GM21423 (cell line): ENCODE measurements at regions not wholly inside any gene's neighbourhood (a gene's known extent, or its start where the extent isn't known, plus 50 kb on each side); places are given as distances from the start of the nearest gene placed in this dataset.

Source experiments
- ATAC-seq: cut with Tn5 transposase; IDR thresholded peaks from one replicate; pipeline ENCODE4 v1.9.1; 2021; ENCODE audit warnings: mild to moderate bottlenecking, moderate library complexity; ENCODE audit not compliant: unreplicated experiment

- ATAC-seq = no peak
These were observed 390.4 kb downstream of the SHISA9 start for GRCh38 chr16:13291591-13292333.

DNA sequence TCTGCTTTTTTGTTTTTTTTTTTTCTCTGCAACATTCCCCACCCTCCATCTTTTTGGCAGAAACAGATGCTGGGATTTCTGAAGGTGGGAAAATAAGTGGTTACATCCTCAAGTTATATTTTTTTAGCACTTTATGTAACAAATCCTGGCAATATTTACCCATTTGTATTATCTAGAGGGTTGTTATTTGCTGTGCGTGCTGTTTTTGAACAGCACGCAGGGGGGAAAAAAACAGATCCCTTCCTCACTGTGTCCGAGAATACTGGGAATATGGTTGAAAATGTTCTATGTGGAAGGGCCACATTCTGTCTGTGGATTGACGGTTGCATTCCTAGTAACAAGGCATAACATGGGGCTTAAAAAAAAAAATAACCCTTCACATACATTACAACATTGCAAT, 394.8 kb downstream of the SHISA9 start:
- ATAC-seq = no peak

GRCh38 chr16:13298666-13299065, 397.3 kb downstream of the SHISA9 start:
- no peak for ATAC-seq

DNA sequence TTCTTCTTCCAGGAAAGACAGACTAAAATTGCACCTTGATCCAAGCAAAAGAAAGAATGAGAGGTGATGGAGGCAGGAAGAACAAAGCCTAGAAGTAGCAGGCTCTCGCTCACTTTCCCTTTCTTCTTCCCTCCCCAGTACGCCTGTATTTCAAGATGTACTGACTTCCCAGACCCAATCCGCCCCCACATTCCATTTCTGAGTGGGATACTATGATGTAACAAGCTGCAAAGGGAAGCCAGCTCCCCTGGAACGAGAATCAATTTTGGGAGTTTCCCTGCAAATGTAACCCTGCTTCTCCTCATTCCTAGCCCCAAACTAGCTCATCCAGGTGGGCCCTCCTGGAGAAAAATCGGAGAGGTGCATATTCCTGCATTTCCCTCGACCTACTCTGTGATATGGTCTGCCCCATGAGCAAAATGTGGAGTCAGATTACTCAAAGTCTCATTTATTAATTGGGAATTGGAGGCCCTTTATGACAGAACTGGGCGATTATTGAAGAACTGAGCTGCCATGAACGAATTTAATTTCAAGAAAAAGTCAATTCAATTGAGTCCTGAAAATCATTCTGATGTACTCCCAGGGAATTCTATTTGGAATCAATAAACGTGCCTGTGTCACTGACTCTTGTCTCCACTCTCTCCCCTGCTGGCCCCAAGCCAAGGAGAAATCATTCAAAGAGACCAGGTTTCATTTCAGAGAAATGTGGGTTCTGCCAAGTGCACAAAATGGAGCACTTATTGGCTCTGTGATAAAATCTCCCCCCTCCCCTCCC, 398.9 kb downstream of the SHISA9 start:
- ATAC-seq = no peak

DNA sequence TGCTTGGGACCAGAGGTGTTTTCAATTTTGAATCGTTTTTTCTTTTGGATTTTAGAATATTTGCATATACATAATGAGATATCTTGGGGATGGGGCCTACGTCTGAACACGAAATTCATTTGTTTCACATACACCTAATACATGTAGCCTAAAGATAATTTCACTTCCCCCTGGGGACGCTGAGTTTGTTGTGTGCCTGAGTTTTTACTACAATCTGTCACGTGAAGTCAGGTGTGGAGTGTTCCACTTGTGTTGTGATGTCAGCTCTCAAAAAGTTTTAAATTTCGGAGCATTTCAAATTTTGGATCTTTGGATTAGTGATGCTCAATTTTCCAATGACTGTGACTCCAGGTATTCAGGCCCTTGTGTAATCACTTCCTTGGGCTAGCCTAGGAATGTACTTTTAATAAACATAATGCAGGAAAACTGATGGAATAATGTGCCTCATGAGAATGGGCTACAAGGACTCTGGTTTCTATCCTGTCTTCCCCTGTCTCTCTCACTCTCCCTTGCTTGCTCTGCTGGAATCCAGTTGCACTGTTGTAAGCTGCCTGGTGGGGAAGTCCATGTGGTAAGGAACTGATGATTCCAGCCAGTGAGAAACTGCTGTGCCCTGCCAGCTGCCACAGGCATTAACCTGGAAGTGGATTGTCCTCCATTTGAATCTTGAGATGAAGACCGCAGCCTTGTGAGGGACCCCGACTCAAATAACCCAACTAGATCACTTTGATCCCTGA, 403.8 kb downstream of the SHISA9 start:
- ATAC-seq = no peak

DNA sequence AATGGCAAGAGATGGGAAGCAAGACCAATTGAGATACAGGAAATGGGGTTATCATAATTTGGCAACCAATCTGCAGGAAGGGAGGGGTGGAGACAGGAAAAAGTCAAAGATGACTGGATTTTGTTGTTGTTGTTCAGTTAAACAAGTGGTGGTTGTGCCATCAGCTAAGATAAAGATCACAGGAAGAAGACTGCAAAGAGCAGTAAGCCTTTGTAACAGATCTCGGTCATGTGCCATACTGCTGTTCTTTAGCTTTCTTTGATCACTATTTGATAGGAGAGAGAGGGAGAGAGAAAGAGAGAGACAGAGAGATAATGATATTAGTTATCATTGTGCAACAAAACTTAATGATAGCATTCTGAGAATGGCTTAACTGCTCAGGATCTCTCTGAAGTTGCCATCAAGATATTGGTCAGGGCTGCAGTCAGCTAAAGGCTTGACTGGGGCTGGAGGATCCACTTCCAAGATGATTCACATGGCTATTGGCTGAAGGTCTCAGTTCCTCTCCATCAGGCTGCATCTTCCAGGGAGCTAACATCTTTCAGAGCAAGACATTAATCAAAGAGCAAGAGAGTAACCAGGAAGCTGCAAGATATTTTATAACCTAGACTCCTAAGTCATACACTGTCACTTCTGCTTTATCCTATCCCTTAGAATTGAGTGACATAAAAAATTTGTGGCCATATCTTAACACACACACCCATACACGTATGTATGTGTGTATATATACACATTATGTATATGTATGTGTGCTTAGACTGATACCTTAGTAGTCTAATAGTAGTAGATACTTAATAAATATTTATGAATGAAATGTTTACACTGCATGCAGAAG, 405.0 kb downstream of the SHISA9 start:
- ATAC-seq = no peak

DNA sequence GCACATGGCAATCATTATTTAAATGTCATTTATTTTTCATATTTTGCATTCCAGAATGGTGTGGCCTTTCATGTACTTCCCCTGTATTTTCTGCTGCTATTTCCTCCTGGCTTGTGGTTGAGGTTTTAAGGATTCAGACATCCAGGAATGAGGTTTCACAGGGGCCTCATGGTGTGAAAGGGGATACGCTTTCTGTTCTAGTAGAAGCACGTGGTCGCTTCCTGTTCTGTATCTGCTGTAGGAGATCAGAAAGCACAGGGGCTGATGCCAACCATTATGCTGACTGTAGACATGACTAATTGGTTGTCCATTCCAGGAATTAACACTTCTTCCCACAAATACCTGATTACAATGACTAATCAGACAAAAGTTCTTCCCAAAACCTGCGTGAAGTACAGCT, 405.9 kb downstream of the SHISA9 start:
- no peak for ATAC-seq

GRCh38 chr16:13307851-13308250, 406.5 kb downstream of the SHISA9 start:
- no peak for ATAC-seq

GRCh38 chr16:13312063-13312462, 410.7 kb downstream of the SHISA9 start:
- ATAC-seq = no peak

DNA sequence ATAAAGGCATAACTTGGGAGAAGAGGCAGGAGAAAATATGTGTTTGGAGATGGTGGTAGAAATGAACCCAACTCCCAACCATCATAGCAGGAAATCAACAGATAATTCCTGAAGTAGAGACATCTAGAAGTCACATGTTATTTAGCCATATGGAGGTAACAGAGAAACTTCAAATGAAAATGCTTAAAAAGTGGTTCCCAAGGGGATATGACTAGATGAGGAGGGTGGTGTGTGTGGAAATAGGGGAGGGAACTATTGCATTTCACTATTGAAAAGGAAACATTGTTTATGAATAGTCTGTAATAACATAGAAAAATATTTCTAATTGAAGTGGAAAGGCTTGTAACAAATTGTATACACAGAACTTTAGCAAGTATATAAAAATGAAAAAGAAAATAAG, 412.0 kb downstream of the SHISA9 start:
- ATAC-seq = no peak

DNA sequence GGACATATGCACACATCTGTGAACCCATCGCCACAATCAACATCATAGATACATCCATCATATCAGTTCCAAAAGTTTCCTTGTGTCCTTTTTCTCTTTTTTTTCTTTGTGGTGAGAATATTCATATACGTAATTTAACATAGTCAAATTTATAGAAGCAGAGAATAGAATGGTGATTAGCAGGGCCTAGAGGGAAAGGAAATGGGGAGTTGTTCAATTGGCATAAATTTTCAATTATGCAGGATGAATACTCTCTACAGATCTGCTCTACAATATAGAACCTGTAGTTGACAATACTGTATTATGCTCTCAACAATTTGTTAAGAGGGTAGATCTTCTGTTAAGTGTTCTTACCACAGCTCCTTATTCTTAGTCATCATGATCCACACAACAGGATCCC, 413.2 kb downstream of the SHISA9 start:
- no peak for ATAC-seq

- ATAC-seq = no peak
These were observed 414.4 kb downstream of the SHISA9 start for GRCh38 chr16:13315642-13316427.

DNA sequence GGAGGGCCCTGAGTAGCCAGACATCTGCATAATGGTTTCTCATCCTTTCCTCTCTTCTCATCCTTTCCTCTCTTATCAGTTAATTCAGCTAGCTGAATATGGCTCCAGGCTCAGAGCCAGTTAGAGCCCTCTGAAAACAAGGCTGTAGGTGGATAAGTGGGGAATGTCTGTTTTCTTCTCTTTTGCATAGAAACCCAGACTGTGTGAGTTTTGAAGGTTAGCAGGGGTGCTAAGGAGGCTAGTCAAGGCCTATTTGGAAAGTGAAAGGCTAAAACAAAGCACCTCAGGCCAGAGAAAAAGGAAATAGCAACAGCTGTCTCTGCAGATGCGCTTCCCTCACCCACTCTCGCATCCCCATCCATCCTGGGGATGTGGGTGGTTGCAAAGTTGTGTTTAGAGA, 420.9 kb downstream of the SHISA9 start:
- no peak for ATAC-seq

DNA sequence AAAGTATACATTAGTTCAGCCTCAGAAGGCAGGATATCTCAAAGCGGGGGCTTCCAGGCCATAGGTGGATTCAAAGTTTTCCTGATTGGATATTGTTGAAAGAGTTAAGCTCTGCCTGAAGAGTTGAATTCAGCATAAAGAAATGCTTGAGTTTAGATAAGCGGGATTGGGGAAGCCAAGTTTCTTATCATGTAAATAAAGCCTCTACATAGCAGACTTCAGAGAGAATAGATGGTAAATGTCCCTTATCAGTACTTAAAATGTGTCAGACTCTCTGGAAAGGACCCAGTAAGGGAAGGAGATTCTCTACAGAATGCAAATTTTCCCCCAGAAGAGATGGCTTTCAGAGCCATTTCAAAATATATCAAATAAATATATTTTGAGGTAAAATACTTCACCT, 423.5 kb downstream of the SHISA9 start:
- ATAC-seq = no peak

GRCh38 chr16:13325396-13325795, 424.0 kb downstream of the SHISA9 start:
- no peak for ATAC-seq

GRCh38 chr16:13331918-13332317, 430.5 kb downstream of the SHISA9 start:
- ATAC-seq = no peak

DNA sequence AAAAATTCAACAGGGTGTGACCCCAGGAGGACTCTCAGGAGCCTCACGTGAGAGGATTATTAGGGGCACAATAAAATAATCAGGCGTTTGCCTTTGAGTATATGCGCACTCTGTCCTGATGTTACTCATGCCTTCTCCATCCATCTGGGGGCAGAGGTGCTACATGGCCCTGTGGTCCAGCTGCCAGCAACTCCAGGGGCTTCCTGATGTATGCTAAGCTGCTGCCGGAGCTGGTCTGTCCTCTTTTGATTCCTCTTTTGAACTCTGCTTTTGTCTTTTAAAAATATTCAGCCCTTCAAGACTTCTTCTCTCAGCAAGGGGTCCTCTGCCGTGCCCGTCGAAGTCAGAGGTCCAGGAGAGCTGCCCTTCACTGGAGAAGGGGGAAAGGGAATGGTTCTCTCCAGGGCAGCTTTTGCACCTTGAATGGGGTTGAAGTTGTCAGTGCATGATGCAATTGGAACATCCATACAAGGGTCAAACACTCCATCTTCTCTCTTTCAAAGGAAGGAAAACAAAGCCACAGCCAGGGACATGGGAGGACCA, 431.4 kb downstream of the SHISA9 start:
- no peak for ATAC-seq

GRCh38 chr16:13333336-13333735, 431.9 kb downstream of the SHISA9 start:
- no peak for ATAC-seq

DNA sequence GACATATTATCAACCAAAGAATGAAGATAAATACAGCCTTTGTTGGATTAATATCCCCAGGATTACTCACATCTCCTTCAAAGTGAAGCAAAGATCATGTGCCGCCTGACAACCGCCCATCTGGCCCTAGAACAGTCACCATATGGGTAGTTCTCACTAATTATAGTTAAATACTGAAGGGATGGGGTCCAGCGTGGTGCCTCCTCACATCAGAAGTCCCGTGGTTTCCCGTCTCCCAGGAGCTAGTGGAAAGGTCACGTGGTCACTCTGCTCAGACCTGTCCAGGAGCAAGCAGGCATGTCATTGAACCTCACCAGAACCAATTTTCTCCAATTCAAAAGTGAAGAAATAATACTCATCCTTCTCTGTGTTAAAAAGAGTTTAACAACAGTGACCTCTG, 434.5 kb downstream of the SHISA9 start:
- no peak for ATAC-seq

DNA sequence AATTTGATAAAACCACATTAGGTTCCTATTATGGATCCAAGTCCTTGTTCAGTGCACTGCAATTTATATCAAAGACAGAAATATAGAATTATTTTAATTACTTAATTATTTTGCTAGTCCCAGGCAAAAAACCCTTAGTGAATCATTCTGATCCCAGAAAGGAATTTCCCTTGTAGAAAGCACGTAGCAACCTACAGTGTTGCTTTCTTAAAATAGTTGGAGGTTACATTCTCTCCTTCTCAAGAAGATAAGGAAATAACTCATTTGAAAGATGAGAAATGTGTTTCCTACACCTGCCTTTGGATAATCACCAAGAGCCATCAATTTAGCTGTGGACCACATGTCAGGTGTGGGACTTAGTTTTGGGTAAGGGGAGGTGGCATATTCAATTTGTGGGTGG, 434.9 kb downstream of the SHISA9 start:
- no peak for ATAC-seq
